ENCODE measurements at regions not wholly inside any gene's neighbourhood (a gene's known extent, or its start where the extent isn't known, plus 50 kb on each side); places are given as distances from the start of the nearest gene placed in this dataset.

GRCh38 chr2:225793736-225794550, 394.4 kb downstream of the NYAP2 start:
- Mint-ChIP-seq H3K27ac (ENCODE audit: unreplicated experiment) (no peak overlapping the region), H3K36me3 (ENCODE audit: insufficient read depth, unreplicated experiment) (no peaks in the 10 kb centered on the region), H3K27me3 (ENCODE audit: unreplicated experiment) (no peaks in the 10 kb centered on the region), H3K4me1 (ENCODE audit: low read depth, unreplicated experiment) (no peaks in the 10 kb centered on the region), H3K4me3 (ENCODE audit: low read depth, unreplicated experiment) (no peak overlapping the region), H3K9me3 (ENCODE audit: low read depth, unreplicated experiment) (no peaks in the 10 kb centered on the region)
- DNase-seq = no peak
- CTCF ChIA-PET = no interaction called here
- TF ChIP-seq, protein P1, sequence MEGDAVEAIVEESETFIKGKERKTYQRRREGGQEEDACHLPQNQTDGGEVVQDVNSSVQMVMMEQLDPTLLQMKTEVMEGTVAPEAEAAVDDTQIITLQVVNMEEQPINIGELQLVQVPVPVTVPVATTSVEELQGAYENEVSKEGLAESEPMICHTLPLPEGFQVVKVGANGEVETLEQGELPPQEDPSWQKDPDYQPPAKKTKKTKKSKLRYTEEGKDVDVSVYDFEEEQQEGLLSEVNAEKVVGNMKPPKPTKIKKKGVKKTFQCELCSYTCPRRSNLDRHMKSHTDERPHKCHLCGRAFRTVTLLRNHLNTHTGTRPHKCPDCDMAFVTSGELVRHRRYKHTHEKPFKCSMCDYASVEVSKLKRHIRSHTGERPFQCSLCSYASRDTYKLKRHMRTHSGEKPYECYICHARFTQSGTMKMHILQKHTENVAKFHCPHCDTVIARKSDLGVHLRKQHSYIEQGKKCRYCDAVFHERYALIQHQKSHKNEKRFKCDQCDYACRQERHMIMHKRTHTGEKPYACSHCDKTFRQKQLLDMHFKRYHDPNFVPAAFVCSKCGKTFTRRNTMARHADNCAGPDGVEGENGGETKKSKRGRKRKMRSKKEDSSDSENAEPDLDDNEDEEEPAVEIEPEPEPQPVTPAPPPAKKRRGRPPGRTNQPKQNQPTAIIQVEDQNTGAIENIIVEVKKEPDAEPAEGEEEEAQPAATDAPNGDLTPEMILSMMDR (IDR thresholded peaks at IDR 0.05; ENCODE audit: unreplicated experiment) = no peak
- BruUV-seq (replicated peaks) = no TSS peak
- intact Hi-C loops (cut with micrococcal nuclease; ENCODE audit: unreplicated experiment) = no loop called here

- intact Hi-C loops (cut with micrococcal nuclease; ENCODE audit: unreplicated experiment) = no loop called here
- no peak overlapping the region for H3K27ac Mint-ChIP-seq (ENCODE audit: unreplicated experiment)
- H3K4me1 Mint-ChIP-seq (ENCODE audit: low read depth, unreplicated experiment) = no peaks in the 10 kb centered on the region
- CTCF ChIA-PET = interaction anchor here (0.6 kb wide), 1 partner anchor 30 kb away, joined by 10 read pairs; no protein-coding TSS in a partner anchor
- no peak overlapping the region for H3K4me3 Mint-ChIP-seq (ENCODE audit: low read depth, unreplicated experiment)
- TF ChIP-seq, protein P1 (IDR thresholded peaks at IDR 0.05; ENCODE audit: unreplicated experiment) = no peak
- no peaks in the 10 kb centered on the region for H3K9me3 Mint-ChIP-seq (ENCODE audit: low read depth, unreplicated experiment)
- H3K27me3 Mint-ChIP-seq (ENCODE audit: unreplicated experiment) = no peaks in the 10 kb centered on the region
- no TSS peak for BruUV-seq (replicated peaks)
- no peak for DNase-seq
- no peaks in the 10 kb centered on the region for H3K36me3 Mint-ChIP-seq (ENCODE audit: insufficient read depth, unreplicated experiment)
Observed at GRCh38 chr2:225788571-225789094, 389.1 kb downstream of the NYAP2 start.

DNA sequence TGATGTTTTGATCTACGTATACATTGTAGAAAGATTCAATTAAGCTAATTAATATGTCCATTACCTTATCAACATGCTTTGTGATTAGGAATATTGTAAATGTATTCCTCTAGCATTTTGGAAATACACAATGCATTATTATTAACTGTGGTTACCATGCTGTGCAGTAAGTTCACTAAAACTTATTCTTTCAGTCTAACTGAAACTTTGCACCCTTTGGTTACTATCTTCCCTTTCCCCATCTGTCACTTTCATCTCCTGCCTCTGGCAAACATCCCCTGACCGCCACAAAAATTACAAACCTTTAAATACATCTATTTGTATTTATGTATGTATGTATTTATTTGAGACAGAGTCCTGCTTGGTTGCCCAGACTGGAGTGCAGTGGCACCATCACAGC, 388.0 kb downstream of the NYAP2 start:
- Mint-ChIP-seq H3K9me3 (ENCODE audit: low read depth, unreplicated experiment) (no peaks in the 10 kb centered on the region), H3K27me3 (ENCODE audit: unreplicated experiment) (no peaks in the 10 kb centered on the region), H3K27ac (ENCODE audit: unreplicated experiment) (no peak overlapping the region), H3K4me3 (ENCODE audit: low read depth, unreplicated experiment) (no peak overlapping the region), H3K36me3 (ENCODE audit: insufficient read depth, unreplicated experiment) (no peaks in the 10 kb centered on the region), H3K4me1 (ENCODE audit: low read depth, unreplicated experiment) (no peaks in the 10 kb centered on the region)
- TF ChIP-seq, protein P1 (IDR thresholded peaks at IDR 0.05; ENCODE audit: unreplicated experiment) = no peak
- no TSS peak for BruUV-seq (replicated peaks)
- no peak for DNase-seq
- CTCF ChIA-PET = no interaction called here
- intact Hi-C loops (cut with micrococcal nuclease; ENCODE audit: unreplicated experiment) = no loop called here

DNA sequence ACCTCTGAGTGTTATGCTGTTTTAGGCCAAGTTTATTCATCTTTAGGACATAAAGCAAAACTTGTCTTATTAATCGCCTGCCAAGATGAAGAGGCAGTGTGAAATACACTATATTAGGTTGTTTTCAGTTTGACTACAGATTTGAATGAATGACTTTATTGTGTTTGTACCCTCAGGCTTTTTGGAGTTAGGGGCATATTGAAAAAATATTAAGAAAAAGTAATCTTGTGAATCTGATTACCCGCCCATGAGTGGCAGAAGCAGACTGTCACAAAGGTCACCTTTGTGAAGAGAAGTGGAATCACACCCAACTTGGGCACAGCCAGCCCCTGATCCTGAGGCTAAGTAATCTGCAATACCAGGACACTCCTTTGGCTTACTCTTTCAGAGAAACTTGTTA, 382.5 kb downstream of the NYAP2 start:
- Mint-ChIP-seq H3K4me1 (ENCODE audit: low read depth, unreplicated experiment) (no peaks in the 10 kb centered on the region), H3K4me3 (ENCODE audit: low read depth, unreplicated experiment) (no peak overlapping the region), H3K27me3 (ENCODE audit: unreplicated experiment) (no peaks in the 10 kb centered on the region), H3K36me3 (ENCODE audit: insufficient read depth, unreplicated experiment) (no peaks in the 10 kb centered on the region), H3K27ac (ENCODE audit: unreplicated experiment) (no peak overlapping the region), H3K9me3 (ENCODE audit: low read depth, unreplicated experiment) (peaks cover 2% of the 10 kb centered on the region)
- DNase-seq = no peak
- CTCF ChIA-PET = no interaction called here
- intact Hi-C loops (cut with micrococcal nuclease; ENCODE audit: unreplicated experiment) = no loop called here
- BruUV-seq (replicated peaks) = no TSS peak
- TF ChIP-seq, protein P1 (IDR thresholded peaks at IDR 0.05; ENCODE audit: unreplicated experiment) = no peak

Data from Calu3 (cell line).